Epidermal melanocyte (primary cell): ENCODE measurements at regions not wholly inside any gene's neighbourhood (a gene's known extent, or its start where the extent isn't known, plus 50 kb on each side); places are given as distances from the start of the nearest gene placed in this dataset.

ENCODE experiments used
- DNase-seq: peaks from one replicate; pipeline ENCODE4 v3.0.0; 2011; ENCODE audit warnings: low spot score; ENCODE audit not compliant: insufficient read length

DNA sequence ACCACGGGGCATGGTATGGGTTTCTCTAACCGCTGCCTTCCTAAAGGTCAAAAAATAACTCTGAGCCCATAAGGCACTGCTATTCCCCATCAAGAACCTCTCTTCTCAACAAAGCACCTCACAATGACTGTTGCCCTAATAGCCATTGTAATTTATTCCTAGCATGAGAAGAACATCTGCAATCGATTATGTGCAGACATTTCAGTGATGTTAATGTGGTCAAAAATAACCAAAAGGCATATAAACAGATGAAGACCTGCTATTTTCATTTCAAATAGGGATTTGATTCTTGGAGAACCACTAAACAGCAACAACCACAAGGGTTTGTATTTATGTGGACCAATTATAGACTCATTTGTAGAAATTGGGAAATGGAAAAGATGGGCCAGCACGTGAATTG is 356.6 kb downstream of the FBXO15 start:
- DNase-seq, result peak; percentile 35

DNA sequence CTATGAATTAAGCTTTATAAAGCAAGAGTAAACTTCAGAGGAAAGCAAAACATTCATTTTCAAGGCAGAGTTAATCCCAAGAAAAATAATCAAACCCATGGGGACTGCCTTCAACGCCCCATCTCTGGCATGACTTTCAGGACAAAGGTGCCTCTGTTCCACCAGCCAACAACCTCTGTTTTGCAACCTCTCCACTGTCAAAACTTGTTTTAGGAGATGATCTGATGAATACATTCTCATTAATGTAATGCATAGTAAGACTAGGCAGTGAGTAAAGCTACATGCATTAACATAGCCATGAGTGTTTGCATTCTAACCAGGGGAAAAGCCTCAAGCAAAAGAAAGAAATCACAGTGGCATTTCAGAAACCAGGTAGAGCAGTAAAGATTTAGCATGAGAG is 357.0 kb downstream of the FBXO15 start:
- no peak for DNase-seq

DNA sequence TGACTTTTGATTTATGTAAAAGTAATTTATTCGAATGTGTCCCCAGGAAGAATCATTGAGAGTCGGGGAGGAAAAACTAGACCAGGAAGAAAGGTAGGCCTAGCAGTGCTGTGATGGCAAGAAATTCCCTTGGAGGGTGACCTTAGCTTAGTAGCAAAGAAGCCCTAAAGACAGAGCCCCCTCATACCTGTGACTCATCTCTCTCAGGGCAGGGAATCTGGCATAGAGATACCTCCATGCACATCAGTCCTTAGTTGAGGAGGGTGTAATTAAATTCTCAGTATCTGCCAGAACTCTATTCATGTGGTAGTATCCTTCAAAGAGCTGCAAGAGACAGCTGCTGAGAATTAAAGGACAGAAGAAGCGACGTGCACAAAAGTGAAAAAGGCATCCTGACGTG is 360.3 kb downstream of the FBXO15 start:
- no peak for DNase-seq

DNA sequence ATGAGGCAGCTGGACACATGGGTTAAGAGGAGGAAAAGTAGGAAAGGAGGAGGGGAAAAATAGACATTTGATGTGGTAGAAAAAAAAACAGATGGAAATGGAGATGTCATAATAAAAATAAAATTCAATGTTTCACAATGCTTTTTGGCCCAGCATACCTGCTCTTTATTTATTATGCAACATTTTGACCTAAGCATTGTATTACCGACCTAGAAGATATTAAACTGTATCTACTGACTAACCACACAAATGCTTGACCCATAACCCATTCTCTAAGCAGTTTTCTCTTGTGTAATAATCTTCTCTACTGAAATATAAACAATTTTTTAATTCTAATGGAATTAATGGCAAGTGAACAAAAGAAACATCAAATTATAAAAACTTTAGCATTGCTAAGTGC is 362.3 kb downstream of the FBXO15 start:
- no peak for DNase-seq

DNA sequence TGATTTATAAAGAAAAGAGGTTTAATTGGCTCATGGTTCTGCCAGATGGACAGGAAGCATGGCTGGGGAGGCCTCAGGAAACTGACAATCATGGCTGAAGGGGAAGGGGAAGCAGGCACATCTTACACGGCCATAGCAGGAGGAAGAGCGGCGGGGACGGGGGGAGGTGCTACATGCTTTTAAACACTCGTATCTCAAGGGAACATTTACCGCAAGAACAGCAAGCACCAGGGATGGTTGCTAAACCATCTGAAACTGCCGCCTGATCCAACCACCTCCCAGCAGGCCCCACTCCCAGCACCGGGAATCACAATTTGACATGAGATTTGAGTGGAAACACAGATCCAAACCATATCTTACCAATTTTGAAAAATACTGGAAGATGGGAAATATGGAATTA is 362.8 kb downstream of the FBXO15 start:
- DNase-seq, result no peak

DNA sequence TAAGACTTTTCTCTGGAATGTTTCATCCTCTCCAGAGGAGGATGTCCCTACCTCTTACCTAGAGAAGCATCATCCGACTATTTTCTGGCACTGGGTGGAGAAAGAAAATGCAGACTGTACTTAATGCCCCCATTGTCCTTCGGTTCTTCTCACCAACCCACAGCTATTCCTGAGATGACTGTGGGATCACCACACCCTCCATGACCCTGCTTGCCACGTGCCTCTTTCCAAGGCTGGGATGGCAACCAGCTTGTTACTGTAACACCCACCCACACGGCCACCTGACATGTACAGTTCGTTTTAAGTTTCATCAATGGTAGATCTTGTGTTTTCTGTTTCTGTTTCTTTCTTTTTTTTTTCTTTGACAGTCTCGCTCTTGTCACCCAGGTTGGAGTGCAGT is 365.2 kb downstream of the FBXO15 start:
- no peak for DNase-seq

DNA sequence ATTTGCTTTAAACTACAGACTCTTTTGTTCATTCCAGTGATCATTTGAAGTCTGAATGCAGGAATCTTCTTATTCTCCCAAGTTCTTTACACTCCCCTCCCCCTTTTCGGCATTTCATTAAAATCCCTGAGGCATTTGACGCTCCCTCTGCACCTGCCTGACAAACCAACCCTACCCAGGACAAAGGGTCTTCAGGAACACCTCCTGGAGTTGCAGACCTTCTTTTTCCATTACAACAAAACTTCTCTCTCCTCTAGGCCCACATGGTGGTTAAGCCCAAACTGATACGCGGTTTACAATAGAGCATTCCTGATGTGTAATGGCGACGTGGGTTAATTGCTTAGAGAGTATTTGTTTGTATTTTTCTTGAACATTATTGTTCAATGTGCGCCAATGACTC is 367.4 kb downstream of the FBXO15 start:
- no peak for DNase-seq

DNA sequence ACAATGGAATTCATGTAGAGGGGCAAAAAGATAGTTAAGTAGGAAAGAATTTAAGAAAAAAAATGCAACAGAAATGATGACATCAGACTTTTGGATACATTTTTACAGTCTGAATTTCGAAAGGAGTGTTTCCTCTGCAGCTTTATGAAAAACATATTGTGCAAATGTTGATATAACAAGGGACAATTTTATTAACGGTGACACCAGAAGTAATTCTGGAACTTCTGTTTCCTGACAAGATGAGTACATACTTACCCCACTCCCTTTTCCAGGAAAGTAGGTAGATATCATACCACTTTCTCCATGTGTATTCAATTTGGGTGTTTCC is 369.6 kb downstream of the FBXO15 start:
- no peak for DNase-seq

DNA sequence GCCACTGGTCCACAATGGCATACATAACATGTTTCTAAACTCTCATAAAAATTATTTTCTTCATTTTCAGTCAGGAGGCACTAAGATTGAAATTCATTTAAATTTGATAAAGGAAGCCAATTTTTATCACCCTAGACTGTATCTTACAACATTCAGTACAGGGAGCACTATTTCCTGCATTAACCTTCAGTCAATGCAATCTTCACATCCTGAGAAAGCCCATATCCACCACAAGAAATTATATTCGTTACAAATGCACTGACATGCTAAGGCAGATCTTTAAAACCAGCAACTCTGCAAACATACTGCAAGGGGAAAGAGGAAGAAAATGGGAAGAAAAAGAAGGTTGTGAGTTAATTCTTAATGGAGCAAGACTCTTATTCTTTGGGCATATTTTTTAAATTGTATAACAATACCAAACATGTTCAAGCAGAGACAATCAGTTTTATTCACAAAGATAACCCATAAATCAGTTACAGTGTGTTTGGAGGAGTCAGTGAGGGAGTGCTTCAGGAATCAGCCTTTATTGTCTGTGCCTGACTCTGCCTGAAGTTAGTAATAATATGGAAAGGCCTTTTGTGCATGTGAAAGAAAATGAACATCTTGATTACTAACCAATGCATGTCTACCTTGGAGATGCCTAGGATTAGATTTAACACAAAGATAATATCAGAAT is 370.1 kb downstream of the FBXO15 start:
- DNase-seq, result no peak

DNA sequence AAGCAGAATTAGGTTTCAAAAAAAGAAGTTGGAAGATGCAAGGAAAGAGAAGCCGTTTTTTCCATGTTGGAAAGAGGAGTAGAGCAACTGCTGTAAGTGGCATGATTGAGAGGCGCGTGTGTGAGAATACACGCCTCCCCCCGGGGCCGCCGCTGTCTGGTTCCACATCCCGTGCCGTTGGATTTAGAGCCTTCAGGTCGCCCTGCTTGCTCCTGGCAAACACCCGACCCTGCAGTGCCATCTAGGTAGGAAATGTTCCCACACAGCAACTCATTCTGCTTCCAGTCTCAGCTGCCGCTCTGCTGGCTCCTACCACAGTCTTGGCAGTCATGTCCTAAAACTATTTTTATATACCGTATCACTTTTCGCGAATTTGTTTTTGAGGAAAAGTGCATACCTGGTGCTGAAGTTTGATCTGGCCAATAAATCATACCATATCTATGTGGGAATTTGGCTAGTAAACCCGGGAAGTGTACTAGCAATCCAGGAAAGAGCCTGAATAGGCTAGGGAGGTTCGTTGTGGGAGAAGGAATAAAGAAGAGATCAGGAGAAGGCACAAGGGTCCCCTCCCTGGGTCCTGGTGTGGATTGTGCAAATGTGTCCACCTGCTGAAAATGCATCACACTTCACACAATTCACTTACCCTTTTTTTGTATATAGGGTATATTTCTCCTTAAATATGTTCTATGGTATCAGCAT is 372.7 kb downstream of the FBXO15 start:
- DNase-seq, result no peak

DNA sequence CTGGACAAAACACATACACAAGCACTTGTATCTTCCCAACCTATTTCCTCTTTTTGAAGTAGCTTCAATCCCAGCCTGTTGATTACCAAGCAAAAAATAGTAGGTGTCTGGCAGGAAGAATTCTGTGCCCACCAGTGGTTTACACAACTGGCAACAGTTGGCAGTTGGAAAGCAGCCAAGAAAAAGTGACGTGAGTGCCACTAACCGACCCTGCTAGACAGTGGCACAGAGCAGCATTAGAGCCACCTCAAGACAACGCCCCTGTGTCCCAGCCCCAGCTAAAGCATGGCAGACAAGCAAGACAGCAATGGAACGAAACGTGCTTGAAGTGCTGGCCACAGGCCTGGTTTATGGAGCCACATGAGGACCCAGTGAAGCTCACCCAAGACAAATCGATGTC is 379.6 kb downstream of the FBXO15 start:
- no peak for DNase-seq

DNA sequence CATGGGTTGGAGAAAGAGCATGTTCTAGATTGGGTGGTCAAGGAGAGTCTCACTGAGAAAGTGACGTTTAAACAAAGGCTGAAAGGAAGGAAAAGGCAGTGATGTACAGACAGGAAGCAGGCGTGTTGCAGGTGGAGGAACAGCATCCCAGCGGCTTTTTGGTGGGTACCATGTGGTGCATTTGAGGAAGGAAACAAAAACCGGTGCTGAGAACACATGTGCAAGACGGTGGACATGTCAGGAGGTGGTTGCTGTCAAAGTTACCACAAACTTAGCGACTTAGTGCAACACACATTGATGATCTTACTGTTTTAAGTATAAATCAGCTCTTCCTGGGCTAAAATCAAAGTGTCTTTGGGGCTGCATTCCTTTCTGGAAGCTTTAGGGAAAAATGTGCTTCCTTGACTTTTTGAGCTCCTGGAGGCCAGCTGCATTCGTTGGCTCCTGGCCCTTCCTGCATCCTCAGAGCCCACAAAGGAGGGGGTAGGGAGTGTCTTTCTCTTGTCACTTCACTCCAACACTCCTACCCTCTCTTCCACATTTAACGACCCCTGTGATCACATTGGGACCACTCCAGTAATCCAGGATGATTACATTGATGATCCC is 380.6 kb downstream of the FBXO15 start:
- no peak for DNase-seq

DNA sequence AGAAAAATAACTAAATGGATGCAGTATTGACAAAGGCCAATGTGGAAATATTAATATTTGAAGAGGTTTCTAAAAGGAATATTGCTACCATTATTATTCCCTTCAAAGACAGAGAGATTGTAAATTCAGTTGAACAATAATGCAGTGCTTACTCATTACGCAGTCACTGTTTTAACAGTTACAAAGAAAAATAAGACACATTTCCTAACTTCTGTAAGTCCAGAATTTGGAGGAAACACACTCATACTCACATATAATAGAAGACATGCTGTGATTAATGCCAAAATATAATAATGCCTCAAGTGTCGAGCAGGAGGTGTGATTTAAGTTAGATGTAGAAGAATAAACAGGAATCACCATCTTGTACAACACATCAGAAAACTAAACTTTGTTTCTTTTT is 389.2 kb downstream of the FBXO15 start:
- no peak for DNase-seq

DNA sequence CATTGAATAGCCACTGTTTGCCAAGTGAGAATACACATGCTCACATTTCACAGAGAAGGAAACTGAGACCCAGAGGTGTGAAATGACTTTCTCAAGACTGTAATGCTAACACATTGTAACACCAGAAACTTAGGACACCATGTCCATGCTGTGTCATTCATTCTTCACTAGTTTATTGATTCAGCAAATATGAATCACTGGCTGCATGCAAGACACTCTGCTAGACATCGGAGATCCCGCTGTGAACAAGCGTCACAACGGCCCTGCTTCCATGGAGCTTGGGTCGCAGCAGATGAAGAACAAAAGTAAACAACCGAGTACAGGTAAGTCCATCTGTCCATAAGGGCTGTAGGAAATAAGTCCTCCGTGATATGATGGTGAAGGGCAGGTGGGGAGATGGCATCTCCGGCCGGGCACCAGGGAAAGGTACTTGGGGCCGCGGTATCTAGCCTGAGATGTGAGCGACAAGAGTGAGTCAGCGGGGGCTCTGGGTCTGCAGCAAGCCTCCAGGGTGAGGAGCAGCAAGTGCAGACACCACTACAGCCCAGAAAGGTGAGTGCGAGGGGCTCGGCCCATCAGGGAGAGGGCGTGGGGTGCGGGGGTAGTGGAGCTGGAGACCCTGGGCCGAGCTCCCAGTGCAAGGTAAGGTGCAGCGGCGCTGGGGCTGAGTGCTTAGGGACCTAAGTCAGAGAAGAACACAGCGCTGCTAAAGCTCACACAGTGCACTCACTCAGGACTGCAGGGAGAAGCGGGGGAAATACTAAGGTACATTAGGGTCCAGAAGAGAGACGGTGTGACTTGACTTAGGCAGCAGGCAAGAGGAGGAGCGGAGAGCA is 391.2 kb downstream of the FBXO15 start:
- DNase-seq, result no peak

DNA sequence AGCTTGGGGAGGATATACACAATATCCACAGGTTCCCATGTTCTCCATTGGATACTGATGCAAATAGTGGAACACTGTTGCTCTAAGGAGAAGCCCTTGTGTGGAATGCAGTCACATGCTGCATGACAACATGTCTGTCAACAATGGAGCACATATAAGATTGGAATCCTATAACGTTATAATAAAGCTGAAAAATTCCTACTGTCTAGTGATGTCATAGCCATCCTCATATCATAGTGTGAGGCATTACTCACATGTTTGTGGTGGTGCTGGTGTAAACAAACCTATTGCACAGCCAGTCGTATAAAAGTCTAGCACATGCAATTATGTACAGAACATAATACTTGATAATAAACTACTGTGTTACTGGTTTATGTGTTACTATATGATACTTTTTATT is 394.7 kb downstream of the FBXO15 start:
- DNase-seq, result no peak

DNA sequence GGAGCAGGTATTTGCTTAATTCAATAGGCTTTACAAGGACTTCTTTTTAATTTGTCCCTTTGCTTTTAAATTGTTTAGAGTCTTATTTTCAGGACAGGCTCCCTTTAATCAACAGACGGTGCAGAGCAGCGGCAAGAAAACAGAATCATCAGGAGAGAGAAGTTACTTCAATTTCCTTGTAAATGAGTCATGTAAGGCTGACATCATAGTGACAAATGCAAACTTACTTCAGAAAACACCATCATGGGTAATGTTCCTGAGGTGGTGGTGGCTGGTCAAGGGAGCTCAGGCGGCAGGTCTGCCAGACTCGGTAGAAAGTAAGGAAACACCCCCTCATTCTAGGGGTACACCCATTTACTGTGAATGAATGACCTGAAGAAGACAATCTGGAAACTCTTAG is 395.1 kb downstream of the FBXO15 start:
- DNase-seq, result no peak

DNA sequence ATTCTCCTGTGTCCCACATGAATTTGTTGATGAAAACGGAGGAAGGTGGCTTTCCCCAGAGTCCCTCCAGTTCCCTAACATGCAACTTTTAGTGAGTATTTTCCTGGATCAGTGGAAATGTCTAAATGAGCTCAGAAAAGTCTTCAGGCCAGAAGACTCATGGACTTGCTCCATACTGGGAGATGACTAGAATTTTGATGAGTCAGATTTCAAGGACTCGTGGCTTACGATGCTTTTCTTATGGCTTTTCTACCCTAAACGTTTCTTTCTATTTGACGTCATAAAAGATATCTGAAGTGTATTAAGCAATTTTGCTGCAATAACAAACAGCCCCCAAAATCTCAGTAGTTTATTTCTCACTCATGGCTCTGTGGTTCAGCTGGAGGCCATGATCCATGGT is 397.6 kb downstream of the FBXO15 start:
- no peak for DNase-seq

DNA sequence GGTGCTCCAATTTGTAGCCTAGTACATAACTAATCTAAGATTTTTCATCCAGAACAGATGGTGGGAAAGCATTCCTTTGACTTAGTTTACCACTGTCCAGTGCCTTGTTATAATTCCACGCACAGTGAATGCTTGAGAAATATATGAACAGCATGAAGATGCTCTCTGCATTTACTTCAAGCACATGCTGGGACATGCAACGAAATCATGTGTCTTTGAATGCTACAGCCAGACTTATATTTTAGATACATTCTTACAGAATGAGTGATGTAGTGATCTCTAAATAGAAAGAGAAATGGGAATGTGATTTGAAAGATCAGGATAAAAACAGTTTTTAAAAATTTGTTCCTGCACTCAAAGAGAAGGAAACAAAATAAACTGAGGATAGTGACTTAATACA is 398.3 kb downstream of the FBXO15 start:
- no peak for DNase-seq

DNA sequence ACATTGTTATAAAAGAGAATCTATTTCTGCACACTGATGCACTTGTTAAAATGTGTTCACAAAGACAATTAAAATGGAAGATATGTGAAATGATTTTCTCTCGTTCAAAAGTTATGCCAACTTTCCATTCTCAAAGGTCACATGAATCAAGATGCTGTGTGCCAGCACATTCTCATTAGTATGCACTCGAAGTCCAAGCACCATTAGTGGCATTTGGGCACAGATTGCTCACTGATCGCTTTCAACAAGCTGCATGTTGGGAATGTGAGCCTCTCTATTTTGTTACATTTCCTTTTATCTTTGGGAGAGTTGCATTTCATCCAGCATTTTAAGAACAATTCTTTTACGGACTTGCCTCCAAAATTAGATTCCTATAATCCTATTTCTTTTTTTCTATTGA is 398.9 kb downstream of the FBXO15 start:
- DNase-seq, result no peak

DNA sequence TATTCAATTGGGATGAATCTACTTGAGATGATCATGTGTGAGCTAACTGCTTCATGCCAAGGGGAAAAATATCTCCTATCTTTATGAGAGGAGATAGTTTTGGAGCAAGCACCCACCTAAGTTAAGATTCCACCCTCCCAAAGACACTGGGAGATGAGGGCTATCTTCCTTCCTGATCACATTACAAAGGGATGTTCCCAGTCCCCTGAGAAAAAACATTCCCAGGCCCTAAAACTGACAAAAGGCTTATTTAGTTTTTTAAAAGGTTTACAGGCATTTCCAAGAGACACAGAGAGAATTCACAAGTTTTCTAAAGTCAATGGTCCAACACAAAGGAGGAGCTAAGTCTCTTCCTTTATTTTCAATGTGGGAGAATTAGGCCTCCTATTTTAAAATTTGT is 401.5 kb downstream of the FBXO15 start:
- DNase-seq, result no peak

DNA sequence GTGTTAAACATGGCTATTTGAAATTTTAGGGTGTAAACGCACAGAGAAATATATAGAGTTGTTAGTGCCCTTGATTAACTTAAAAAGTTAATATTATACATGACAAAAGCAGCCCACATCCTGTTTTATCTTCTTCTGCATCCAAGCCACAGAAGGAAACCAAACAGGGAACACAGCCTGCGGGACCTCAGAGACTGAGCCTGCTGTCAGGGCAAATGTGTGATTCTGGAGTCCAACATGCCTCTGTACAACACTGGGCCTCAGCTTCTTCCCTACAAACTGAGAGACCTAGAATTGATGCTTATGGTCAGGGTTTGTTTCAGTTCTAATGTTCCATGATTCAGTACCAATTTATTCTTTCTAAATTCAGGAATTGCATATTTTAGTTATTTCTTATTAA is 404.7 kb downstream of the FBXO15 start:
- no peak for DNase-seq

DNA sequence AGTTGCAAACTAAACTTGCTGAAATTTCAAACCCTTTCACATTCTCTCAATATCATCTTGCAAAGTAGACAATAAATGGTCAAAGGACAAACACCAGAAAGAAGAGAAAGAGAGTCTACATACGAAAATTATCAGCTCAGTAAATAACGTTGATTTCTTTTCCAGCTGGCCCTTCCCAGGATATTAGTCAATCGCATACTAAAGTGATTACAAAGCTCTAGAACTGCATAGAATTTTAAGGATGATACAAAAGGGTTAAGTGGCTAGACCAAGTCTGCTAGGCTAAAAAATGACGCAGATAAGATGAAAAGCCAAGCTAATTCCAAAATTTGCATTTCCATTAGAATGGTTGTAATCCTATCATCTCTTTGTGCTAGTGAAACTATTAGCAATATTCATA is 405.7 kb downstream of the FBXO15 start:
- no peak for DNase-seq
